ENCODE measurements at regions not wholly inside any gene's neighbourhood (a gene's known extent, or its start where the extent isn't known, plus 50 kb on each side); places are given as distances from the start of the nearest gene placed in this dataset.

- intact Hi-C loops (cut with micrococcal nuclease; ENCODE audit: unreplicated experiment), result no loop called here
These were observed 125.0 kb upstream of the TMPRSS2 start for GRCh38 chr21:41632748-41633475.

More at GRCh38 chr21:41632748-41633475, 125.0 kb upstream of the TMPRSS2 start:
- Histone ChIP-seq H3K27me3 (ENCODE audit: control insufficient read depth in 1 of 2, insufficient read depth in 2 of 2, low read length in 2 of 2) (0 out of 5 replicates have a peak, but pooled peaks cover 0 to 4% of the 10 kb centered on the region in 2 experiments), H3K27ac (ENCODE audit: extremely low read length, insufficient read depth, low read length) (no peak overlapping the region), H3K4me3 (replicated peaks in 1 of 3; ENCODE audit: insufficient read depth in 1 of 3, low read depth in 2 of 3, low read length in 3 of 3) (no peak overlapping the region), H4K20me1 (ENCODE audit: insufficient read depth, low read length) (no peaks in the 10 kb centered on the region), H2AFZ (ENCODE audit: low read length) (no peak overlapping the region), H3K79me2 (ENCODE audit: insufficient read depth, low read length) (no peaks in the 10 kb centered on the region), H3K36me3 (replicated peaks in 1 of 2; ENCODE audit: control insufficient read depth in 1 of 2, insufficient read depth in 2 of 2, low read length in 2 of 2) (no peaks in the 10 kb centered on the region), H3K9ac (ENCODE audit: insufficient read depth, low read depth, low read length) (no peak overlapping the region), H3K4me2 (ENCODE audit: low read depth, low read length) (no peak overlapping the region), H3K4me1 (ENCODE audit: insufficient read depth, low read length) (no peaks in the 10 kb centered on the region), H3K9me3 (ENCODE audit: low read length) (no peaks in the 10 kb centered on the region)
- TF ChIP-seq ZNF446 (CRISPR knock-in tag; IDR thresholded peaks at IDR 0.05) (no peak), ZNF792 (CRISPR knock-in tag; IDR thresholded peaks at IDR 0.05) (no peak), NFYB (CRISPR knock-in tag; IDR thresholded peaks at IDR 0.05) (no peak), ZNF335 (CRISPR knock-in tag; IDR thresholded peaks at IDR 0.05) (no peak), ZNF724P (CRISPR knock-in tag; IDR thresholded peaks at IDR 0.05; ENCODE audit: borderline replicate concordance) (no peak), KLF12 (CRISPR knock-in tag; IDR thresholded peaks at IDR 0.05; ENCODE audit: borderline replicate concordance) (no peak), SIX4 (CRISPR knock-in tag; IDR thresholded peaks at IDR 0.05) (no peak), ZNF484 (CRISPR knock-in tag; IDR thresholded peaks at IDR 0.05; ENCODE audit: borderline replicate concordance, low read depth) (no peak), POLR2AphosphoS5 (IDR thresholded peaks at IDR 0.05; ENCODE audit: low read depth, low read length) (no peak), ZSCAN22 (CRISPR knock-in tag; IDR thresholded peaks at IDR 0.05) (no peak), CCDC6 (CRISPR knock-in tag; IDR thresholded peaks at IDR 0.05) (no peak), MTA1 (CRISPR knock-in tag; IDR thresholded peaks at IDR 0.05; ENCODE audit: borderline replicate concordance) (no peak), TEAD2 (CRISPR knock-in tag; IDR thresholded peaks at IDR 0.05) (no peak)
- TF ChIP-seq, protein P1, sequence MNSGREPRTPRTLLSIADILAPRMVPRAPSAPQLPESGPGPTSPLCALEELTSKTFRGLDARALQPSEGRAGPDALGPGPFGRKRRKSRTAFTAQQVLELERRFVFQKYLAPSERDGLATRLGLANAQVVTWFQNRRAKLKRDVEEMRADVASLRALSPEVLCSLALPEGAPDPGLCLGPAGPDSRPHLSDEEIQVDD (CRISPR knock-in tag; IDR thresholded peaks at IDR 0.05; ENCODE audit: borderline replicate concordance), result no peak
- TF ChIP-seq, protein P2, sequence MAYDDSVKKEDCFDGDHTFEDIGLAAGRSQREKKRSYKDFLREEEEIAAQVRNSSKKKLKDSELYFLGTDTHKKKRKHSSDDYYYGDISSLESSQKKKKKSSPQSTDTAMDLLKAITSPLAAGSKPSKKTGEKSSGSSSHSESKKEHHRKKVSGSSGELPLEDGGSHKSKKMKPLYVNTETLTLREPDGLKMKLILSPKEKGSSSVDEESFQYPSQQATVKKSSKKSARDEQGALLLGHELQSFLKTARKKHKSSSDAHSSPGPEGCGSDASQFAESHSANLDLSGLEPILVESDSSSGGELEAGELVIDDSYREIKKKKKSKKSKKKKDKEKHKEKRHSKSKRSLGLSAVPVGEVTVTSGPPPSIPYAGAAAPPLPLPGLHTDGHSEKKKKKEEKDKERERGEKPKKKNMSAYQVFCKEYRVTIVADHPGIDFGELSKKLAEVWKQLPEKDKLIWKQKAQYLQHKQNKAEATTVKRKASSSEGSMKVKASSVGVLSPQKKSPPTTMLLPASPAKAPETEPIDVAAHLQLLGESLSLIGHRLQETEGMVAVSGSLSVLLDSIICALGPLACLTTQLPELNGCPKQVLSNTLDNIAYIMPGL (CRISPR knock-in tag; IDR thresholded peaks at IDR 0.05; ENCODE audit: borderline replicate concordance in 1 of 2, low read depth in 1 of 2), result no peak
- TF ChIP-seq, protein P3, sequence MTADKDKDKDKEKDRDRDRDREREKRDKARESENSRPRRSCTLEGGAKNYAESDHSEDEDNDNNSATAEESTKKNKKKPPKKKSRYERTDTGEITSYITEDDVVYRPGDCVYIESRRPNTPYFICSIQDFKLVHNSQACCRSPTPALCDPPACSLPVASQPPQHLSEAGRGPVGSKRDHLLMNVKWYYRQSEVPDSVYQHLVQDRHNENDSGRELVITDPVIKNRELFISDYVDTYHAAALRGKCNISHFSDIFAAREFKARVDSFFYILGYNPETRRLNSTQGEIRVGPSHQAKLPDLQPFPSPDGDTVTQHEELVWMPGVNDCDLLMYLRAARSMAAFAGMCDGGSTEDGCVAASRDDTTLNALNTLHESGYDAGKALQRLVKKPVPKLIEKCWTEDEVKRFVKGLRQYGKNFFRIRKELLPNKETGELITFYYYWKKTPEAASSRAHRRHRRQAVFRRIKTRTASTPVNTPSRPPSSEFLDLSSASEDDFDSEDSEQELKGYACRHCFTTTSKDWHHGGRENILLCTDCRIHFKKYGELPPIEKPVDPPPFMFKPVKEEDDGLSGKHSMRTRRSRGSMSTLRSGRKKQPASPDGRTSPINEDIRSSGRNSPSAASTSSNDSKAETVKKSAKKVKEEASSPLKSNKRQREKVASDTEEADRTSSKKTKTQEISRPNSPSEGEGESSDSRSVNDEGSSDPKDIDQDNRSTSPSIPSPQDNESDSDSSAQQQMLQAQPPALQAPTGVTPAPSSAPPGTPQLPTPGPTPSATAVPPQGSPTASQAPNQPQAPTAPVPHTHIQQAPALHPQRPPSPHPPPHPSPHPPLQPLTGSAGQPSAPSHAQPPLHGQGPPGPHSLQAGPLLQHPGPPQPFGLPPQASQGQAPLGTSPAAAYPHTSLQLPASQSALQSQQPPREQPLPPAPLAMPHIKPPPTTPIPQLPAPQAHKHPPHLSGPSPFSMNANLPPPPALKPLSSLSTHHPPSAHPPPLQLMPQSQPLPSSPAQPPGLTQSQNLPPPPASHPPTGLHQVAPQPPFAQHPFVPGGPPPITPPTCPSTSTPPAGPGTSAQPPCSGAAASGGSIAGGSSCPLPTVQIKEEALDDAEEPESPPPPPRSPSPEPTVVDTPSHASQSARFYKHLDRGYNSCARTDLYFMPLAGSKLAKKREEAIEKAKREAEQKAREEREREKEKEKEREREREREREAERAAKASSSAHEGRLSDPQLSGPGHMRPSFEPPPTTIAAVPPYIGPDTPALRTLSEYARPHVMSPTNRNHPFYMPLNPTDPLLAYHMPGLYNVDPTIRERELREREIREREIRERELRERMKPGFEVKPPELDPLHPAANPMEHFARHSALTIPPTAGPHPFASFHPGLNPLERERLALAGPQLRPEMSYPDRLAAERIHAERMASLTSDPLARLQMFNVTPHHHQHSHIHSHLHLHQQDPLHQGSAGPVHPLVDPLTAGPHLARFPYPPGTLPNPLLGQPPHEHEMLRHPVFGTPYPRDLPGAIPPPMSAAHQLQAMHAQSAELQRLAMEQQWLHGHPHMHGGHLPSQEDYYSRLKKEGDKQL (CRISPR knock-in tag; IDR thresholded peaks at IDR 0.05; ENCODE audit: low read depth), result no peak
- BruUV-seq (replicated peaks), result no TSS peak
- FAIRE-seq, result no peak
- 0% methylated on average over 4 of the region's 12 CpGs for WGBS (ENCODE audit: low lambda C conversion rate)
- POLR2A ChIA-PET, result no interaction called here
- in situ Hi-C loops (cut with HindIII; ENCODE audit: extremely low pct_ligation_motif_present, low pct_unique_long_range_greater_than_20kb), result no loop called here
- DNase-seq (ENCODE audit: low spot score), result no peak
- ATAC-seq, result no peak
- CTCF ChIA-PET (ENCODE audit: low intra/inter-chr PET ratio, low total read pairs), result no interaction called here

All from HepG2 (cell line).